RWPE1 (cell line): ENCODE measurements at regions not wholly inside any gene's neighbourhood (a gene's known extent, or its start where the extent isn't known, plus 50 kb on each side); places are given as distances from the start of the nearest gene placed in this dataset.

ENCODE experiments used
- CTCF ChIA-PET: fragments of 350-600 bp; sonication (Branson Sonifier 250); formaldehyde crosslinking; extraction: SDS; loops from one replicate; lab custom pipeline; 2021; lab: Yijun Ruan, JAX
- POLR2A ChIA-PET: fragments of 400-600 bp; formaldehyde crosslinking; extraction: SDS; loops from one replicate; lab custom pipeline; 2020; ENCODE audit warnings: antibody characterized with exemption; ENCODE audit not compliant: low non-redundant PET; lab: Yijun Ruan, JAX
- DNase-seq: peaks from one replicate; pipeline ENCODE4 v3.0.0; 2012; ENCODE audit warnings: low spot score
- H3K27ac ChIP-seq: fragments of 450-650 bp; 2 replicates; pipeline ENCODE4 v1.5.1; 2017
- CTCF ChIP-seq: fragments of 450-650 bp; conservative IDR thresholded peaks from 2 replicates; pipeline ENCODE4 v1.5.1; 2017; ENCODE audit warnings: low read depth, mild to moderate bottlenecking

DNA sequence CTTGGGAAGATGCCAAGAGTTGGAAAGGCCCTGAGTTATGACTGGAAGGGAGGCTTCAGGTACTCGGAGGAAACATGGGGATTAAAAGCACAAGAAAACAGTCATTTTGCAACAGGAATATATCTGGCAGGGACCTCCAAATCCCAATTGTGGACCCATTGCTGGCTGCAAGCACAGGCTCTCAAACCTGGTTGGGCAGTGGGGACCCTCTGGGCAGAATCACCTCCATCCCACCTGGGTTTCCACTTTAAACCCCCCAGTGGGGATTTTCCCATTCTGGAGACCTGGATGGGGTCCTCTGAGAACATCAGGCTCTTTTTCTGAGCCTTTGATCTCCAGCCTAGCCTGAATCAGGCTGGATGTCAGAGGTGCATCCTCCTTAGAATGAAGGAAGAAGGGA is 177.8 kb downstream of the ASMT start:
- no peak for TF ChIP-seq CTCF
- ChIA-PET CTCF (no interaction called here), POLR2A (no interaction called here)
- H3K27ac ChIP-seq = no peak overlapping the region
- no peak for DNase-seq

DNA sequence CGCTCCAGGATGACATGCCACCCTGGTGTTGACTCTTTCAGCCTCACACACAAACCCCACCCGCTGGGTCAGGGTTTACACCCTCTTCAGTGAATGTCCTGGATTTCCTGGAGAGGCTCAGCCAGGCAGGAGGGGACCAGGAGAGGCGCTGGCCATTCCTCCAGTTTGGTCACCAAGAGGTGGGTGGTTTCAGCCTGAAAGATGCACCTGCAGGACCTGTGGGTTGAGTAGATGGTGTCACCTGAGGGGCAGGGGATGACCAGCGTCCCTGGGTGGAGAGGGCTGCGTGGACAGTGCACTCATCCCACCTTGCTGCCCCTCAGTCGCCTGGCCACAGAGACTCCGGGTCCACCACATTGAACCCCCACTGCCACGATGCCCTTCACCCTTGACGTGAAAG is 179.7 kb downstream of the ASMT start:
- CTCF ChIA-PET = no interaction called here
- no peak for TF ChIP-seq CTCF
- no peak for DNase-seq
- POLR2A ChIA-PET = no interaction called here
- no peak overlapping the region for H3K27ac ChIP-seq

GRCh38 chrX:1802912-1803311 is 188.1 kb downstream of the ASMT start:
- POLR2A ChIA-PET = no interaction called here
- TF ChIP-seq CTCF = no peak
- no peak overlapping the region for H3K27ac ChIP-seq
- no peak for DNase-seq
- CTCF ChIA-PET = no interaction called here

GRCh38 chrX:1803741-1804140 is 188.9 kb downstream of the ASMT start:
- no peak overlapping the region for H3K27ac ChIP-seq
- ChIA-PET CTCF (no interaction called here), POLR2A (no interaction called here)
- no peak for TF ChIP-seq CTCF
- no peak for DNase-seq

DNA sequence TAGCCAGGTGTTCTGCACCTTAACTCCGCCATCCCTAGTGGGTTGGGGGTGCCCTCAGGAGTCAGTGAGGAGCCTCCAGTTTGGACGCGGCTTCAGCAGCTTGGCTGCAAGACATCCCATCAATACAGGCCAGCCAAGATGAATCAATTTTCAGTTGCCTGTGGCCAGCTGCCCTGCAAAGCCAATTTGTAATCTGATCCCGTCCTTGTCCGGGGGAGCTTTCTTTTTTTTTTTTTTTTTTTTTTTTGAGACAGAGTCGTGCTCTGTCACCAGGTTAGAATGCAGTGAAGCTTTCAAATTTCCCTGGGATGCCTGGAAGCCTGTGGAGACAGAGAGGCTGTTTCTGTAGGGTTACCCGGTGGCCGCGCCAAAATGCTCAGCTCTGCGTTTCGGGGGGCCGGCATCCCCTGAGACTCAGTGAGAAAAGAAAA is 192.5 kb downstream of the ASMT start:
- H3K27ac ChIP-seq = no peak overlapping the region
- TF ChIP-seq CTCF = no peak
- POLR2A ChIA-PET = no interaction called here
- CTCF ChIA-PET = no interaction called here
- peak; percentile 9 for DNase-seq

DNA sequence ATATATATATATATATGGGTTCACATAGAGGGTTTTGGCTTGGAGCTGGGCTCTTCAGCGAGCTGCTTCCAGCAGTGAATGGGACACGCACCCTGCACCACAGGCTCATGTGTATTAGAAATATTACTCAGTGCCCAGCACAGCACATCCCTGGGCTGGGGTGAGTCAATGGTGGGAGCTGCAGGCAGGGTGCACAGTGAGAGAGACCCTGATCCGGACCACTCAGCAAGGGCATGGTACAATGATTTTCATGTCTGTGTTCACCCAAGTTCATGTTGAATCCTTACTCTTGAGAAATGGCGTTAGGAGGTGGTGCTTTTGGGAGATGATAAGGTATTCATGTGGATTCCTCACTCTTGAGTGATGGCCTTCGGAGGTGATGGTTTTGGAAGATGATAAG is 194.7 kb downstream of the ASMT start:
- POLR2A ChIA-PET = no interaction called here
- H3K27ac ChIP-seq = no peak overlapping the region
- CTCF ChIA-PET = no interaction called here
- TF ChIP-seq CTCF = no peak
- no peak for DNase-seq

GRCh38 chrX:1813809-1814208 is 198.9 kb downstream of the ASMT start:
- no peak overlapping the region for H3K27ac ChIP-seq
- ChIA-PET CTCF (no interaction called here), POLR2A (no interaction called here)
- TF ChIP-seq CTCF = no peak
- DNase-seq = no peak
